A673 (cell line): ENCODE measurements at regions not wholly inside any gene's neighbourhood (a gene's known extent, or its start where the extent isn't known, plus 50 kb on each side); places are given as distances from the start of the nearest gene placed in this dataset.

ENCODE experiments used
- BruUV-seq: library from RNA; stranded (reverse); fragments of 400-500 nt; replicated peaks from 2 replicates; lab custom pipeline; 2021; lab: Mats Ljungman, UMichigan
- CTCF ChIA-PET: fragments of 300-600 bp; sonication (Branson Sonifier 250); formaldehyde crosslinking; loops from one replicate; lab custom pipeline; 2022; ENCODE audit warnings: antibody characterized with exemption; lab: Charles Lee
- POLR2A ChIA-PET: fragments of 300-600 bp; sonication (Branson Sonifier 250); formaldehyde crosslinking; loops from one replicate; lab custom pipeline; 2022; ENCODE audit warnings: antibody characterized with exemption; ENCODE audit not compliant: low non-redundant PET; lab: Charles Lee
- DNase-seq: peaks from one replicate; pipeline ENCODE4 v3.0.0-alpha.2; 2015; ENCODE audit warnings: low spot score
- H3K27ac ChIP-seq: fragments of 200-600 bp; sonication (generic); 2 replicates; pipeline ENCODE4 v1.5.1; 2016; ENCODE audit warnings: mixed run types, low read depth, mild to moderate bottlenecking, mixed read lengths, antibody characterized with exemption, low read length; ENCODE audit not compliant: poor library complexity, severe bottlenecking
- H3K27me3 ChIP-seq: fragments of 200-600 bp; sonication (generic); replicated peaks from 2 replicates; pipeline ENCODE4 v1.6.1; 2017; ENCODE audit warnings: mixed run types, low read depth, mild to moderate bottlenecking, mixed read lengths, antibody characterized with exemption, low read length; ENCODE audit not compliant: insufficient read depth, poor library complexity
- H3K36me3 ChIP-seq: fragments of 200-600 bp; sonication (generic); 2 replicates; pipeline ENCODE4 v1.6.1; 2016; ENCODE audit warnings: mixed run types, mild to moderate bottlenecking, mixed read lengths, antibody characterized with exemption, low read length; ENCODE audit not compliant: insufficient read depth, poor library complexity, severe bottlenecking
- H3K4me1 ChIP-seq: fragments of 200-600 bp; sonication (generic); 2 replicates; pipeline ENCODE4 v1.6.1; 2017; ENCODE audit warnings: mixed run types, mild to moderate bottlenecking, mixed read lengths, antibody characterized with exemption, low read length; ENCODE audit not compliant: insufficient read depth, poor library complexity, severe bottlenecking
- H3K4me3 ChIP-seq: fragments of 200-600 bp; sonication (generic); 2 replicates; pipeline ENCODE4 v1.5.1; 2016; ENCODE audit warnings: low read depth, mixed run types, mild to moderate bottlenecking, mixed read lengths, low read length; ENCODE audit not compliant: poor library complexity, severe bottlenecking
- H3K9me3 ChIP-seq: fragments of 200-600 bp; sonication (generic); 2 replicates; pipeline ENCODE4 v1.6.1; 2016; ENCODE audit warnings: mixed run types, low read depth, mild to moderate bottlenecking, mixed read lengths, antibody characterized with exemption, low read length; ENCODE audit not compliant: poor library complexity, severe bottlenecking
- EZH2 ChIP-seq: fragments of 200-600 bp; sonication (generic); IDR thresholded peaks from 2 replicates; pipeline ENCODE4 v1.6.1; 2017; ENCODE audit warnings: borderline replicate concordance, low read depth, mild to moderate bottlenecking, mixed read lengths, antibody characterized with exemption, low read length; ENCODE audit not compliant: poor library complexity, severe bottlenecking
- intact Hi-C: fragments of 100-400 bp; cut with micrococcal nuclease; formaldehyde crosslinking; loops from one replicate; pipeline ENCODE4 v1.10.0; 2022; ENCODE audit not compliant: unreplicated experiment
- TF ChIP-seq, protein P1 (sequence below): fragments of 300-800, 200-600 bp; sonication (generic); conservative IDR thresholded peaks from 2 replicates; pipeline ENCODE4 v1.5.1; 2017; ENCODE audit warnings: low read depth, mild to moderate bottlenecking, antibody characterized with exemption, low read length, moderate library complexity, mixed read lengths

DNA sequence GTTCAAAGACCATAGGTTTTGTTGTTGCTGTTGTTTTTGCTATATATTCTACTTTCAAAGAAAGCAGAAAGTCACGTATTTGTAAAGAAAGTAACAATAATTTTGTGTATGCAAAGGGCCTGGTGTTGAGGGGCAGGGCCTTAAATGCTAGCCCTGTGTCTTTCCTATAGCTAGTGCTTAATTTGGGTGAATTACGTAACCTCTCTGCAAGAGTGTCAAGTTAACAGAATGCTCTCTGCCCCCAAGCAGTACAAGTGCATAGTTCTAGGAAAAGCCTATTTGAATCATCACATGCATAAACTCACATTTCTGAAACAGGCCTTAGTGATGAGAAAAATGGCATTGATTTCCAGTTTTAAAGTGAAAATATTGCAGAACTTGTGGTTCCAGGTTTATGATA lies 663.6 kb downstream of the STIM2 start:
- TF ChIP-seq, protein P1, sequence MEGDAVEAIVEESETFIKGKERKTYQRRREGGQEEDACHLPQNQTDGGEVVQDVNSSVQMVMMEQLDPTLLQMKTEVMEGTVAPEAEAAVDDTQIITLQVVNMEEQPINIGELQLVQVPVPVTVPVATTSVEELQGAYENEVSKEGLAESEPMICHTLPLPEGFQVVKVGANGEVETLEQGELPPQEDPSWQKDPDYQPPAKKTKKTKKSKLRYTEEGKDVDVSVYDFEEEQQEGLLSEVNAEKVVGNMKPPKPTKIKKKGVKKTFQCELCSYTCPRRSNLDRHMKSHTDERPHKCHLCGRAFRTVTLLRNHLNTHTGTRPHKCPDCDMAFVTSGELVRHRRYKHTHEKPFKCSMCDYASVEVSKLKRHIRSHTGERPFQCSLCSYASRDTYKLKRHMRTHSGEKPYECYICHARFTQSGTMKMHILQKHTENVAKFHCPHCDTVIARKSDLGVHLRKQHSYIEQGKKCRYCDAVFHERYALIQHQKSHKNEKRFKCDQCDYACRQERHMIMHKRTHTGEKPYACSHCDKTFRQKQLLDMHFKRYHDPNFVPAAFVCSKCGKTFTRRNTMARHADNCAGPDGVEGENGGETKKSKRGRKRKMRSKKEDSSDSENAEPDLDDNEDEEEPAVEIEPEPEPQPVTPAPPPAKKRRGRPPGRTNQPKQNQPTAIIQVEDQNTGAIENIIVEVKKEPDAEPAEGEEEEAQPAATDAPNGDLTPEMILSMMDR: no peak
- no peak for TF ChIP-seq EZH2
- Histone ChIP-seq H3K9me3 (no peaks in the 10 kb centered on the region), H3K27me3 (no peaks in the 10 kb centered on the region), H3K27ac (no peak overlapping the region), H3K36me3 (no peaks in the 10 kb centered on the region), H3K4me1 (no peaks in the 10 kb centered on the region), H3K4me3 (no peak overlapping the region)
- no peak for DNase-seq
- no TSS peak for BruUV-seq
- CTCF ChIA-PET: no interaction called here
- POLR2A ChIA-PET: no interaction called here
- intact Hi-C loops: no loop called here

DNA sequence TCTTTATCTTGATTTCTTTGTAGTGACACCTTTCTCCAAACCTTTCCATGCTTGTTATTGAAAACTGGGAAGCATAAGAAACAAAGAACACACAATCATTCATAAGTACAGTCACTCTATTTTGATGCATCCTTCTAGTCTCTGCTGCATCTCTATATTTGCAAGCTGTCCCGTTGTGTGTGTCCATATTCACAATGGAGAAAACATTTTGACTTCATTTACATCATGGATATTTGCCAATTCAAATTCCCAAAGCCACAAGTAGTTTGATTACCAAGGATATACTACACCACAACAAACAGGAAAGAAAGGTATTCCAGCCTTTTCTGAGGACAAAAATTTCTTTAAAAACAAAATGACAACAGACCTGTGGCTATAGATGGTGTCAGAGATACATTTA lies 673.8 kb downstream of the STIM2 start:
- ChIA-PET POLR2A (no interaction called here), CTCF (no interaction called here)
- no TSS peak for BruUV-seq
- intact Hi-C loops: no loop called here
- TF ChIP-seq, protein P1: no peak
- no peak for TF ChIP-seq EZH2
- no peaks in the 10 kb centered on the region for H3K9me3 ChIP-seq
- H3K4me3 ChIP-seq: no peak overlapping the region
- no peaks in the 10 kb centered on the region for H3K4me1 ChIP-seq
- H3K36me3 ChIP-seq: no peaks in the 10 kb centered on the region
- H3K27ac ChIP-seq: no peak overlapping the region
- no peaks in the 10 kb centered on the region for H3K27me3 ChIP-seq
- DNase-seq: no peak

DNA sequence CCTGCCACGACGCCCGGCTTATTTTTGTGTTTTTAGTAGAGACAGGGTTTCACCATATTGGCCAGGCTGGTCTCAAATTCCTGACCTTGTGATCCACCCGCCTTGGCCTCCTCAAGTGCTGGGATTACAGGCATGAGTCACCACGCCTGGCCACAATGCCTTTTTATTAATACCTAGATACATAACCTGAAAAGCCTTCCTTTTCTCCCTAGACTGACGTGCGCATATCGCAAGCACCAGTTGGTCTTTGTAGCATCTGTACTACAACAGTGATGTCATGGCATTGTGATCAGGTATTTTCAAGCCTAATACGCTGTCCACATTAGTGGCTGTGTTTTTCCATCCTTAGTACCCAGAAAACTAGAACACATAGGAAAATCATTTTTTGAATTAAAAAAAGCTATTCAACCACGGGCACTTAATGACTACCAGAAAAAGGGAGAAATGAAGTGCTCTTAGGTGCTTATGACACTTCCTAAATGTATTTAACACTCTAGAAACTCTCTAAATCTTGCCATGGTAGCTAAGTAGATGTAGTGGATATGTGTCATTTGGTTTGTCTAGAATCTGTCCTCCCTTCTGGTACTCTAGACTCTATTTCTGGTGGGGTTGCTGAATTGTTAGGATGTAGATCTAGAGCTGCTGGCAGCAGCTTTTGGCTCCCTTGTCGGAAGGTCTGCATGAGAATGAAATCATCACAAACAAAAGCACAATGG lies 707.8 kb downstream of the STIM2 start:
- Histone ChIP-seq H3K36me3 (no peaks in the 10 kb centered on the region), H3K4me1 (no peaks in the 10 kb centered on the region), H3K4me3 (no peak overlapping the region), H3K9me3 (no peaks in the 10 kb centered on the region), H3K27me3 (no peaks in the 10 kb centered on the region), H3K27ac (no peak overlapping the region)
- intact Hi-C loops: no loop called here
- no peak for DNase-seq
- no peak for TF ChIP-seq EZH2
- TF ChIP-seq, protein P1: no peak
- BruUV-seq: no TSS peak
- ChIA-PET CTCF (no interaction called here), POLR2A (no interaction called here)
